Stimulated activated CD4-positive, alpha-beta T cell treated with anti-CD3 and anti-CD28 coated beads, TNF-alpha, amount 100 ng/mL, for 24 hours (primary cell): ENCODE measurements at regions not wholly inside any gene's neighbourhood (a gene's known extent, or its start where the extent isn't known, plus 50 kb on each side); places are given as distances from the start of the nearest gene placed in this dataset.

Source experiments
- DNase-seq, 3 experiments: peaks; one replicate each; pipeline ENCODE4 v3.0.0-alpha.2; 2020; ENCODE audit warnings: low read depth in 3 of 3

DNA sequence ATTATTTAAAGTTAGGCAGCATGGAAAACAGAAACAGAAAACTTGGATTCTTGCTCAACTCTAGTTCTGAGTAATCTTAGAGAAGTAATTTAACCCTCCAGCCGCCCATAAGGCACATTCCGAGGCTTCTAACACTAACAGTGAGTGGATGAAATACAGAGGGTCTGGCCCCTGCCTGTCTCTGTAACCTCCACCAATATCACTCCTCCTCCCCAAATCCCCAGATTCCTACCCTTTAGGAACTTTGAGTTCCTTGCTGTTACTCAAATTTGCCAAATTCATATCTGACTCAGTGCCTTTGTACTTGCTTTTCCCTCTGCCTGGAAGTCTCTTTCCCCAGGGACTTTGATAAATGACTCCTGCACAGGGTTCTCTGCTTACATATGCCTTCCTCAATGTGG is 112.5 kb upstream of the TGFBR2 start:
- no peak for DNase-seq

DNA sequence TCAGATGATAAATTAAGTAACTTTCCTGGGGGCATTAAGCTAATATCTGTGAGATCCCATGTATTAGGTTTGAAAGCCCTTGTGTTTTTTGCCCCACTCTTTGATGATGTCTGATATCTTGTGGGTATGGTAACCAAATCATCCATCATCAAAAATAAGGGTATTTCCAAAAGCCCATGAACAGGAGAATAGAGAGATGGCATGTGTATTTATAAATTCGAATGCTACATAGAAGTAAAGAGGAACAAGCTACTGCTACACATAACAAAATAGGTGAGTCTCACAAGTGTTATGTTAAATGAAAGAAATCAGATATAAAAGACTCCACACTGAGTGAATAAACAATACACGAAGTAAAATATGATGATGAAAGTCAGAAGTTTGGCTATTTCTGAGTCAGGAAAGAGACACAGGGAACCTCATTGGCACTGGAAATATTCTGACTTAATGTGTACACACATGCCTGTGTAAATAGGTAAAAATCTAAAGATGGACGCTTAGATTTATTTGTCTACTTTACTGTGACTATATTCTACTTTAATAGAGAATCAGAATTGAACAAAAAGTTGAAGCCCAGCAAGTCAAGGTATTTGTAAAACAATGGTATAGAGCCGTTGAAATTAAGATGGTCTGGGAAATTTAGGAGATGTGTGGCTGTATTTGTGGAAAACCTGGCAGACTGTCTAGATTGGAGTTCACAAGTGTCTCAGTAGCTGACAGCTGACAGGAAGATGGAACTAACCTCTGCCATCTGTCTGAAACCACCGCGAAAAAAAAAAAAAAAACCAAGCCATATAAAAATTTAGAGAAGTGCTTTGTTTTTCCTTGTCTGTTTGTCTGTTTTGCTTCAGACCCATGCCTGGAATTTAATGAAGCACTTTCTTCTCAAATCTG is 111.0 kb upstream of the TGFBR2 start:
- DNase-seq: no peak

GRCh38 chr3:30496066-30496966 is 110.1 kb upstream of the TGFBR2 start:
- no peak for DNase-seq

DNA sequence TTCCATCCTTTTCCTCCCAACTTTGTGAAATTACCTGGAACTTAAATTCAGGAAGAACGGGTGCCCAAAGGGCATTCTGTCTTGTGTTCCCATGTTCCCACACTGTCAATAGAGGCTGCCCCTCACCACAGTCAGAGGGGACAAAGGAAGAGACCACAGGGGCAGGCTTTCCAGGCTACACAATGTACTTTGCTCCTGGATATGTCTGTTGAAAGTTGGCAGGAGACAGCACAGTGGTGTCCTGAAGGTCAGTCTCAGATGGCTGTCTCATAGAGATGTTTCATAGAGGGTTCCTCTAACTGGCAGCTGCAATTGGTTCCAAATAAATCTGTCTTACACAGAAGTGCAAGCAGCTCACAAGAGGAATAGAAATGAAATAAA is 107.8 kb upstream of the TGFBR2 start:
- no peak for DNase-seq

DNA sequence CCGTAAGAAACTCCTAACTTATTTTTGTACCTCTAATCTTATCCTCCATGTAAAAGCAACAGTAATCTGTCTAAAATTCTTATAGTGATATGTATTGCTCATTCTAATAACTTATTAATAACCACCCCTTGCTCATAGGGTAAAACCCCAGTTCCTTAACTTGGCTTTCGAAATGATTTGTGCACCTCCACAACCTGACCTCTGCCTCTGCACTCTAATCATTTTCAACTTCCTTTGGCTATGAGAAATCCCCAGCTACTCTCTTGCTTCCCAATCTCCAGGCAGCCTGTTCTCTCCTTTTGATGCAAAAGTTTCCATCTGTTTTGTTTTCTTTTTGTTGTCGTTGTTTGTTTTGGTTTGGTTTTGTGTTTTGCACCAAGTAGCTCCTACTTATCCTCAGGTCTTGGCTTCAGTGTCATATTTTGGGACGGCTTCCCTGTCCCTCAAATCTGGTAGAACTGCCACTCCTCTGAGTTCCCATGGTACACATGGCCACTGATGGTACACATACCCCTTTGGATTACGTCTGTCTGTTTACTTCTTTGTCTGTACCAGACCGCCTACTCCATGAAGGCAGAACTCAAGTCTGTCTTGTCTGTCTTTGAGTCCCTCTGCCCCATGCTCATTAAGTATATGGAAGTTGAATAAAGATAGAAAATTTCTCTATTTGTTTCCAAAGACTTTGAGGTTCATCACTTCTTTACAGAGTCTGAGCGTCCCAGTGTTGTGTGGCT is 105.6 kb upstream of the TGFBR2 start:
- DNase-seq: no peak

GRCh38 chr3:30501526-30501925 is 104.9 kb upstream of the TGFBR2 start:
- DNase-seq: no peak

- DNase-seq: no peak
Measured at GRCh38 chr3:30502051-30502741, 104.2 kb upstream of the TGFBR2 start.

DNA sequence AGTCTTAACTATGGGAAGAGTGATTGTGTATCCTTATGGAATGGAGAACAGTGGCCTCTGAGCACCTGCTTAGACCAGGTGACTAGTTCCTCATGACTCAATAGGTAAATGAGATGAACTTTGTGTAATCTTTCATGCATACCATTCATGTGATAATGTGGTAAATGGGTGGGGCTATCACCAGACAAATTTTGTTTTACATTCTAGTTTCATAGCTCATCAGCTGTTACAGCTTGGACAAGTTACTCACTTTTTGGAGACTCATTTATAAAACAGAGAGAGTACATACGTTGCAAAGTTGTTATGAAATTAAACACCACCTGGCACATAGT is 103.7 kb upstream of the TGFBR2 start:
- DNase-seq: no peak

- DNase-seq: no peak
Measured at GRCh38 chr3:30503446-30503845, 103.0 kb upstream of the TGFBR2 start.

DNA sequence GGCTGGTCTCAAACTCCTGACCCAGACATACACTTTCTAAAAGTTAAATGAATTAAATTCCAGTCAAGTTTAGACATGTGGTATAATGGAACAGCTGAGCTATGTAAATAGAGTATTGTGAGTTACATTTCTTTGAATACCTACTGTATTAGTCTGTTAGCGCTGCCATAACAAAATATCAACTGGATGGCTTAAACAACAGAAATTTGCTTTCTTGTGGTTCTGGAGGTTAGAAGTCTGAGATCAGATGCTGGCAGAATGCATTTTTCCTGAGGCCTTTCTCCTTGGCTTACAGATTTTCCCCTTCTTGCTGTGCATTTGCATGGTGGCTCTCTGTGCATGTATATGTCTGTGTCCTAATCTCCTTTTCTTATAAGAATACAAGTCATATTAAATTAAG is 101.5 kb upstream of the TGFBR2 start:
- DNase-seq: no peak

DNA sequence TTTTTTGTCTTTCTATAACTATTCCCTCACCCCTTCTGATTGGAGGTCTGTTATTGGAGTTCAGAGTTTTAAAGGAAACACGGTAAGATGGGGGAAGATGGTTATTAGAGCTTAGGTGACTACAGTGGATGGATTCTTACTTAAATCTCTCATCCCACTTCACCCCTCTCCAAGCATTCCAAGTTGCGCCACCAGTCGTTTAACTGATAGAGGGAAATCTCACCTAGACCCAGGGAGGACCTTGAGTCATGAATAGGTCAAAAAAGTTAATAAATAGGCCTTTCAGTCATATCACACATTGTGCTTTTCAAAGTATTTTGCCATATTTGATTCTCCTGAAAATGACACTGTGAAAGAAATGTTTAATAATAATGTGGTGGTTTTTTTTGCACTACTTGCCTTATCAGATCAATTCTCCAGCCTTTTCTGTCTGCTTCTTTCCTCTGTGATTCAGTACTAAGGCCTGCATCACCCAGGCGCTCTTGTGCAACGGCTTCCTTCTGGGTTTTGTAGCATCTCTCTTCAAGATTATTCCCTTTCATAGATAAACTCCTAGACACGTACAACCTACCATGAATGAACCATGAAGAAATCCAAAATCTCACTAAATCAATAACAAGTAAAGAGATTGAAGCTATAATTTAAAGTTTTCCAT is 100.4 kb upstream of the TGFBR2 start:
- no peak for DNase-seq

- no peak for DNase-seq
Measured at GRCh38 chr3:30508339-30508738, 98.1 kb upstream of the TGFBR2 start.

- DNase-seq: no peak
Measured at GRCh38 chr3:30510596-30510995, 95.8 kb upstream of the TGFBR2 start.

- DNase-seq: peak in 1 of 3 experiments; percentile 11
Measured at GRCh38 chr3:30511524-30512251, 94.7 kb upstream of the TGFBR2 start.

DNA sequence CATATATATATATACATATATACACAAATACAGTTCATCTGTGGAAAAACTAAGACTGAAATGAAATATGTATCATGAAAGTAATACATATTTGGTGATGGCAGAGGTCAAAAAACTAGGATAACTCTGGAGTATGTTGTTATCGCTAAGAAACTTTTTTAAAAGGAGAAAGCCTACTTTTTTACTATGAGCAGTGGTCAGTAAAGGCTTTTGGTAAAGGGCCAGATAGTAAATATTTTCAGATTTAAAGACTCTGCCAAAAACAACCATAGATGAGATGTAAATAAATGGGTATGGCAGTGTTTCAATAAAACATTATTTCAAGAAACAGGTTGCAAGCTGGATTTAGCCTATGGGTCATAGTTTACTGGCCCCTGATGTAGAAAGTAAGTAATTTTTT is 93.8 kb upstream of the TGFBR2 start:
- DNase-seq: no peak

- DNase-seq: no peak
Measured at GRCh38 chr3:30513374-30514152, 92.8 kb upstream of the TGFBR2 start.

DNA sequence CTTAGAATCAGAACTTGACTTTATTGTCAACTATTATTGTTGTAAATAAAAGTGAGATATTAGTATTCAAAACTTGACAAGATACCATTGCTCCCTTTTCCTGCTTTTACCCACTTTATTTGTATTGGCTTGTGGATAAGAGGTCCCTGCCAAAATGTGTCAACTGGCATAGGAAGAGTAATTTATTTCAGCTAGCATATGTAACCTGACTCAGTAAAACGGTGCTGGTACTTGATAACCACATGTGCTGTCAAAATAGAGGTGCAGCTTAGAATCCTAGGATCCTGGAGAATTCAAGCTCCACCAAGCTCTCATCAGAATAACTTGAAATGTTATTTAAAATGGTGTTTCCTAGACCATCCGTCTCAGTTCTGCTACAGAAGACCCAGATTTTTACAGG is 90.2 kb upstream of the TGFBR2 start:
- DNase-seq: no peak

DNA sequence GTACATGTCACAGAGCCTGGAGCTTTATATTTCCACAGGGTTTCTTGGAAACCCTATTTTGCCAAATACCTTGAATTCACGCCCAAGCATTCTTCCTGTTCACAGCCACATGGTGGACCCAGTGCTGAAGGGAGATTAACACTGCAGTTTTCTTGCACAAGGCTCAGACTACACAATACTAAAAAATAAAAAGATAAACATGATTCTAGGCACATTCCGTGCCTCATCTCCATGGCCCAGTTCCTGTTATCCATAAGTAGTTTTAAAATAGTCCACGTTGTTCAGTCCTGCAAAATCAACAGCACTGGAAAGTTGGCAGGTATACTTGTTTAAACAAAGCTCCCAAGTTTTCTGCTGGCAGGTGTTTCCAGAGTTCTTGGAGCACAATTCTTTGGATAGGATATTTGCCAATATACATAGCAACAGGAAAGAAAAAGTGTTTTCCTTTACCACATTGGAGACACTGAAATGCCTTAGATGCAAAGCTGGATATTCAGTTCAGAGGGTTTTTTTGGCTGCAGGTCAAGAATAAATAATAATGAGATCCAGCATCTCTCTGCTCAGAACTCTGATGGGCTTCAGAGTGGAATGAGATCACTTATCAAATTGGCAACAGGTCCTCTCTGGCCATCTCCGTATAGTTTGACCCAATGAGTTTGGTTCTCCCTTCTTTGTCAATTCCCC is 88.1 kb upstream of the TGFBR2 start:
- no peak for DNase-seq

DNA sequence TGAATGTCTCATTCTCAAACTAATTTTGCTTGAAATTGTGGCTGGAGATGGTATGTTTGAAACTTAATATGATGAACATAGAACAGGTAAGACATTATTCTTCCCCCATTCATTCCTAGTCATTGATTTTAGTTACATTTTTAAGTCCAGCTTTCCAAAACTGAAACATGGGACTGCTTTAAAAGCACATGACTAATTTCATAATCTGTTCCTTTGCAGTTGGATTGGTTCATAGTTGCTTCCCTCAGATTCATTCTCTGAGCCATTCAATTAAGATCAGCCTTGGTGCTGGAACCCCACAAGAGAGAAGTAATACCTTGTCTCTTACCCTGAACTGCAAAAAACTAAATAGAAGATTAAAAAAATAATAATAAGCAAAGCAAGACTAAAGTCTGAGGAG is 87.5 kb upstream of the TGFBR2 start:
- DNase-seq: no peak
